Tibial artery (tissue), 4 donors: ENCODE measurements at regions not wholly inside any gene's neighbourhood (a gene's known extent, or its start where the extent isn't known, plus 50 kb on each side); places are given as distances from the start of the nearest gene placed in this dataset.
A peak's percentile ranks its signal among the peaks of the same experiment; 100 is the strongest.

ENCODE experiments used
- DNase-seq, 2 donors: peaks; one replicate each; pipeline ENCODE4 v3.0.0-alpha.2; 2019
- H3K27ac ChIP-seq, 2 donors: fragments of 200-600 bp; sonication (generic) in 1 of 2; 1 replicate in 1 of 2; 2 replicates in 1 of 2; pipeline ENCODE4 v1.5.1; 2018 to 2019; ENCODE audit warnings: mild to moderate bottlenecking in 1 of 2
- H3K27me3 ChIP-seq, 2 donors: fragments of 200-600 bp; sonication (generic) in 1 of 2; one replicate each; pipeline versions ENCODE4 v1.5.1 to v1.6.0; 2016 to 2019
- H3K36me3 ChIP-seq, 3 donors: fragments of 200-600 bp; sonication (generic) in 2 of 3; one replicate each; pipeline ENCODE4 v1.5.1; 2016 to 2019; ENCODE audit warnings: mild to moderate bottlenecking in 2 of 3
- H3K4me1 ChIP-seq, 4 donors: fragments of 200-600 bp; sonication (generic) in 2 of 4; 1 replicate in 3 of 4; 2 replicates in 1 of 4; pipeline ENCODE4 v1.5.1; 2016 to 2019
- H3K4me3 ChIP-seq, 2 donors: fragments of 200-600 bp; sonication (generic) in 1 of 2; 1 replicate in 1 of 2; 2 replicates in 1 of 2; pipeline ENCODE4 v1.5.1; 2018 to 2019; ENCODE audit warnings: mild to moderate bottlenecking in 2 of 2
- H3K9me3 ChIP-seq, 3 donors: fragments of 200-600 bp; sonication (generic) in 1 of 3; one replicate each; pipeline ENCODE4 v1.5.1; 2016 to 2019
- intact Hi-C: fragments of 100-400 bp; cut with DNase I; formaldehyde crosslinking; loops from one replicate; pipeline ENCODE4 v1.15.0; 2023; ENCODE audit warnings: low total_unique reads
- TF ChIP-seq, protein P1 (sequence below), 2 experiments: fragments of 200-600 bp in 1 of 2; fragments of 450-650 bp in 1 of 2; IDR thresholded peaks; one replicate each; pipeline ENCODE4 v1.5.1; 2017 to 2019; ENCODE audit warnings: antibody characterized with exemption in 2 of 2, mild to moderate bottlenecking in 1 of 2, moderate library complexity in 1 of 2

DNA sequence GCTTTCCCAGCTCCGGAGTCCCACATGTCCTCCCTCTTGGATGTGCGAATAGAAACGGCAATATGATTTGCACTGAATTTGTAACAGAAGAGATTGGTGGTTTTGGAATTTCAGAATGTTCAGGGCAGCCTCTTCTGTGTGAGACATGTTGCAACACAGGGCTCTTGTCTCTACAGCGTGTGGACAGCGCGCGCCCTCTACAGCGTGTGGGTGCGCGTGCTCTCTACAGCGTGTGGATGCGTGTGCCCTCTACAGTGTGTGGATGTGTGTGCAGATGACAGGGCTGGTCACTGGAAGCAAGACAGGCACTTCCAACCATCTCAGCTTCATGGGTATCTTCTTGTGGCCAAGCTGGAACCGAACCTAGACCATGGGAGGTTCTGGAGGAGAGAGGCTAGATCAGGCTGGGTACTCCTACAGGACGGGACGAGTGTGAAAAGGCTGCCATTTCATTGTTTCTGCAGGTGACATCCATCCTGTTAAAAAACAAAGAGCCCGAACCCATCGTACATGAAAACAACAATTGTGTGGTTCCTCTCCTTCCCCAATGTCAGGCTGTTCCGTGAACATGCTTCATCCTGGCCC, 78.4 kb downstream of the TEX29 start:
- Histone ChIP-seq H3K27ac (no peak overlapping the region), H3K4me3 (no peak overlapping the region), H3K4me1 (no peaks in the 10 kb centered on the region), H3K36me3 (no peaks in the 10 kb centered on the region), H3K9me3 (no peaks in the 10 kb centered on the region), H3K27me3 (peaks cover 0 to 13% of the 10 kb centered on the region in 2 donors)
- TF ChIP-seq, protein P1, sequence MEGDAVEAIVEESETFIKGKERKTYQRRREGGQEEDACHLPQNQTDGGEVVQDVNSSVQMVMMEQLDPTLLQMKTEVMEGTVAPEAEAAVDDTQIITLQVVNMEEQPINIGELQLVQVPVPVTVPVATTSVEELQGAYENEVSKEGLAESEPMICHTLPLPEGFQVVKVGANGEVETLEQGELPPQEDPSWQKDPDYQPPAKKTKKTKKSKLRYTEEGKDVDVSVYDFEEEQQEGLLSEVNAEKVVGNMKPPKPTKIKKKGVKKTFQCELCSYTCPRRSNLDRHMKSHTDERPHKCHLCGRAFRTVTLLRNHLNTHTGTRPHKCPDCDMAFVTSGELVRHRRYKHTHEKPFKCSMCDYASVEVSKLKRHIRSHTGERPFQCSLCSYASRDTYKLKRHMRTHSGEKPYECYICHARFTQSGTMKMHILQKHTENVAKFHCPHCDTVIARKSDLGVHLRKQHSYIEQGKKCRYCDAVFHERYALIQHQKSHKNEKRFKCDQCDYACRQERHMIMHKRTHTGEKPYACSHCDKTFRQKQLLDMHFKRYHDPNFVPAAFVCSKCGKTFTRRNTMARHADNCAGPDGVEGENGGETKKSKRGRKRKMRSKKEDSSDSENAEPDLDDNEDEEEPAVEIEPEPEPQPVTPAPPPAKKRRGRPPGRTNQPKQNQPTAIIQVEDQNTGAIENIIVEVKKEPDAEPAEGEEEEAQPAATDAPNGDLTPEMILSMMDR (IDR thresholded peaks at IDR 0.05) = no peak
- intact Hi-C loops = no loop called here
- peak; percentile 11 to 28 for DNase-seq

GRCh38 chr13:111399334-111399733, 78.9 kb downstream of the TEX29 start:
- no peaks in the 10 kb centered on the region for H3K36me3 ChIP-seq
- H3K27me3 ChIP-seq = peaks cover 0 to 18% of the 10 kb centered on the region in 2 donors
- no peaks in the 10 kb centered on the region for H3K4me1 ChIP-seq
- H3K9me3 ChIP-seq = no peaks in the 10 kb centered on the region
- H3K4me3 ChIP-seq = no peak overlapping the region
- DNase-seq = peak; percentile 14 to 37
- TF ChIP-seq, protein P1 (IDR thresholded peaks at IDR 0.05) = no peak
- intact Hi-C loops = no loop called here
- H3K27ac ChIP-seq = no peak overlapping the region

DNA sequence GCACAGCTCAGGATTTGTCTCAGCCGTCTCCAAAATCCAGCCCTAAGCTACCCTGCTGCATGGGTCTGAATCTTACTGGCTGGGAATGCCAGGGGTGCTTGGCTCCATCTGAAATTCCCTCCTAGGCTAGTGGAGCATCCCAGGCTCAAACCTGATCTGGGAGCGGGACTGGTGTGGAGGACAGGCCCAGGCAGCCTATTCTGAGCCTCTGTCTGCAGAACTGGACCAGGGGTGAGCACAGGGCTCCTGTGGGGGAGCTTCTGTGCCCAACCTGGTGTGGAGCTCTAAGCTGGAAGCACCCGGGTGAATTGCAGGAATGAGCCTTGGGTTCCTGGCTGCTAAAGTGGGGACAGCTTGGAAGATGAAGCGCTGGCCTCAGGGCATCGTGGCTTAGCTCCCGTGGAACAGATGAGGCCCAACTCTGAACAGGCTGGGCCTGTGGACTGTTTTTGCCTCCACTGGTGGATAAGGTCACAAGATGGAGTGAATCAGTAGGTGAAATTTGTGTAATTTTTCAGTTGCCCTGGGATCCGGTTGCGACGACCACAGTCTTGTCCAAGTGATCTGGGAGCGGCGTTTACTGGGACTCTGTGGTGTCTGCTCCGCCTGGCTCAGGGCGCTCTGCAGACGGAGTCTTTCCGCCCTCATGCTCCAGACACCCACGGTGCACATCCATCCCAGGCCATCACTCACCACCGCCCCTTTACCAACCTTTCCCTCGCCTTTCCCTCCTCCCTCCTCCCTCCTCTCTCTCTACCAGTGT, 79.5 kb downstream of the TEX29 start:
- Histone ChIP-seq H3K4me3 (no peak overlapping the region), H3K27ac (no peak overlapping the region), H3K36me3 (no peaks in the 10 kb centered on the region), H3K27me3 (peaks cover 0 to 25% of the 10 kb centered on the region in 2 donors), H3K9me3 (no peaks in the 10 kb centered on the region), H3K4me1 (no peaks in the 10 kb centered on the region)
- DNase-seq = peak; percentile 15 to 48
- TF ChIP-seq, protein P1 (IDR thresholded peaks at IDR 0.05) = no peak
- intact Hi-C loops = no loop called here

DNA sequence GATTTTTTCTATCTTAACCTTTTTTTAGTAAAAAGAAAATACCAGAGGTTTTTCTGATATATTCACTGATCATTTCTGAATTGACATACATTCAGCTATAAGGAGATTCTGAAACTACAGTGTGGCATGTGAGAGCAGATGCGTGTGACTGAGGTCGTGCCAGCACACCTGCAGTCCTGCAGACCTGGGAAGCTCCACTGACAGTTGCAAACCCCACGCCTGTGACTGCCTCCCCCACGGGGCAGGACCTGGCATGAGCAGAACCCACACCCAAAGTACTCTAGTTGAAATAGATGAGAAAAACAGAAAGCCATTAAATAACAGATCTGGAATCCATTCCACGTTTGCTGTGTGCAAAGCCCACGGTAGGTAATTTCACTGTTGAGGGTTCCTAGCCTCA, 80.7 kb downstream of the TEX29 start:
- Histone ChIP-seq H3K36me3 (no peaks in the 10 kb centered on the region), H3K4me1 (no peaks in the 10 kb centered on the region), H3K27me3 (peaks cover 0 to 31% of the 10 kb centered on the region in 2 donors), H3K9me3 (no peaks in the 10 kb centered on the region), H3K4me3 (no peak overlapping the region), H3K27ac (no peak overlapping the region)
- intact Hi-C loops = no loop called here
- peak in 1 of 2 donors; percentile 15 for DNase-seq
- TF ChIP-seq, protein P1 (IDR thresholded peaks at IDR 0.05) = no peak

DNA sequence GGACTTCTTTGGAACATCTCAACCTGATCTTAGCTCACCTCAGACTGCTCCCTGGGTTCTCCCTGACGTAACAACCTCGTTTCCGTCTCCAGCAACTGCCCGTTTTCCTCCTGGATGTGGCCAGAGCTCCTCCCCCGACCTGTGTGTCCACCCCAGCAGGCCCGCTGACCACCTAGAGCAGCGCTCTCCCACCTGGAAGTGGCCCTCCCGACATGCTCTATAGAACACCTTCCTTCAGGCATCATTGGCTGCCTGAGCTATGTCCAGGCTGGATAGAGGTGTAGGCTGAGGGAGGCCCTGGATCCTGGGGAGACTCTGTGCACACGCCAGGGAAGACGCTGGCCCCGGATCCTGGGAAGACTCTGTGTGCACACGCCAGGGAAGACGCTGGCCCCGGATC, 81.3 kb downstream of the TEX29 start:
- H3K27me3 ChIP-seq = peaks cover 0 to 31% of the 10 kb centered on the region in 2 donors
- no peak overlapping the region for H3K27ac ChIP-seq
- no peak overlapping the region for H3K4me3 ChIP-seq
- TF ChIP-seq, protein P1 (IDR thresholded peaks at IDR 0.05) = no peak
- intact Hi-C loops = no loop called here
- H3K36me3 ChIP-seq = no peaks in the 10 kb centered on the region
- H3K9me3 ChIP-seq = no peaks in the 10 kb centered on the region
- DNase-seq = peak in 1 of 2 donors; percentile 37
- no peaks in the 10 kb centered on the region for H3K4me1 ChIP-seq
